ENCODE measurements at regions not wholly inside any gene's neighbourhood (a gene's known extent, or its start where the extent isn't known, plus 50 kb on each side); places are given as distances from the start of the nearest gene placed in this dataset.

DNA sequence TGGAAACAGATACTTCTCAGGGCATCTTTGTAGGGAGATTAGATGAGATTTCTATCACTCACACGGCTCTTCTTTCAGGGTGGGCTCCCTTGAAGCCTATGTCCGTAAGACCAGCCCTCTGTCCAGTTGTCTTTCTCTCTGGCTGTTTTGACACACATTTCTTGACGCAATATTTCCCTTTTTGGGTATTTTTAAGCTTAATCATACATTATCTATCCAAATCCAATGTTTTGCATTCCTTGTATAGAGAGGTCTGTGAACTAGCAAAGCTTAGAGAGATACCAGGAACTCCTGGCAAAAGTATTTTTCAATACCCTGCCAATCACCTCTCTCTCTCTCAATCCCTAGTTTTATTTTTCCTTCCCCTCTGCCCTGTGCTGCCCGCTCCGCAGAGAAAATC, 79.3 kb downstream of the EOMES start:
- H3K27ac ChIP-seq (ENCODE audit: low read depth in 1 of 2, low read length in 1 of 2): no peak overlapping the region
- ATAC-seq (ENCODE audit: insufficient read depth, low FRiP score): no peak
- no peak overlapping the region for H3K4me3 ChIP-seq
- no peak for DNase-seq
- 91 to 95% methylated on average over 5 of the region's 5 CpGs for WGBS, 2 donors
- no peaks in the 10 kb centered on the region for H3K9me3 ChIP-seq (ENCODE audit: control insufficient read depth in 4 of 4, insufficient read depth in 3 of 4, low read length in 3 of 4)
- H3K4me1 ChIP-seq (ENCODE audit: control insufficient read depth in 5 of 5, insufficient read depth in 5 of 5, low read length in 5 of 5): peaks cover 0 to 8% (median 0%) of the 10 kb centered on the region in 5 donors
- H3K9ac ChIP-seq (ENCODE audit: insufficient read depth in 1 of 2, low read length in 2 of 2): no peak overlapping the region
- no peaks in the 10 kb centered on the region for H3K27me3 ChIP-seq (ENCODE audit: control insufficient read depth in 3 of 3, insufficient read depth in 3 of 3, low read length in 2 of 3)
- no peaks in the 10 kb centered on the region for H3K36me3 ChIP-seq (ENCODE audit: control insufficient read depth in 4 of 4, insufficient read depth in 4 of 4, low read length in 4 of 4)
- TF ChIP-seq, protein P1, sequence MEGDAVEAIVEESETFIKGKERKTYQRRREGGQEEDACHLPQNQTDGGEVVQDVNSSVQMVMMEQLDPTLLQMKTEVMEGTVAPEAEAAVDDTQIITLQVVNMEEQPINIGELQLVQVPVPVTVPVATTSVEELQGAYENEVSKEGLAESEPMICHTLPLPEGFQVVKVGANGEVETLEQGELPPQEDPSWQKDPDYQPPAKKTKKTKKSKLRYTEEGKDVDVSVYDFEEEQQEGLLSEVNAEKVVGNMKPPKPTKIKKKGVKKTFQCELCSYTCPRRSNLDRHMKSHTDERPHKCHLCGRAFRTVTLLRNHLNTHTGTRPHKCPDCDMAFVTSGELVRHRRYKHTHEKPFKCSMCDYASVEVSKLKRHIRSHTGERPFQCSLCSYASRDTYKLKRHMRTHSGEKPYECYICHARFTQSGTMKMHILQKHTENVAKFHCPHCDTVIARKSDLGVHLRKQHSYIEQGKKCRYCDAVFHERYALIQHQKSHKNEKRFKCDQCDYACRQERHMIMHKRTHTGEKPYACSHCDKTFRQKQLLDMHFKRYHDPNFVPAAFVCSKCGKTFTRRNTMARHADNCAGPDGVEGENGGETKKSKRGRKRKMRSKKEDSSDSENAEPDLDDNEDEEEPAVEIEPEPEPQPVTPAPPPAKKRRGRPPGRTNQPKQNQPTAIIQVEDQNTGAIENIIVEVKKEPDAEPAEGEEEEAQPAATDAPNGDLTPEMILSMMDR (IDR thresholded peaks at IDR 0.05; ENCODE audit: control extremely low read depth, extremely low read depth): no peak

DNA sequence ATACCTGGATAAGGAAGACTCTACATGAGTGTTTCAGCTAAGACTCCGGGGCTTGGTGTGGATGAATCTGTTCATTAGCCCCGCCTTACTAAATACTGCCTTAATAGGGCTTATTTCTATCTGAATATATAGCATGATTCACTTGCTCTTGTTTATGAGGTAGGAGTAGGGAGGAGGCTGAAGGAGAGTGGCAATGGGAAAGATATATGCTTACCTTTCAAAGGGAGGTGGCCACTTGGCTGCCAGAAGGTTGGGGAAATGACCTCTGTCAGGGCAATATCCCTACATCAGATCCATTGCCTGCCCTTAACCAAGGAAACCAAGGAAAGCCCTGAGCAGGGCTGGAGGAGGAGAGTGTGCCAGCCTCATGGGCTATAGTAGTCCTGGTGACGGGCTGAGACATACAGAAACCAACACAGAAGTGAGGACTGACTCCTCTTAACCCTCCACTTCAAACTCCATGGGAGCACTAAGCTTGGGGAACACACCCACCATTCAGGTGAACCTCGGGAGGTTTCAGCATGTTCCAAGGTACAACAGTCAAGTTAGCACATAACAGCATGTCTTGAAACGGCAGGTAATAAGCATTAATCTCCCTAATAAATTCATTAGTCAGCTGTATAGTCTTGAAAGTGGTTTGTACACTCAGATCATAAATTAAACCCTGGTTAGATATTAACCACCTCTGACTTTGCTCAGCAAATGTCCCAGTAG, 80.1 kb downstream of the EOMES start:
- no peaks in the 10 kb centered on the region for H3K9me3 ChIP-seq (ENCODE audit: control insufficient read depth in 4 of 4, insufficient read depth in 3 of 4, low read length in 3 of 4)
- no peak overlapping the region for H3K9ac ChIP-seq (ENCODE audit: insufficient read depth in 1 of 2, low read length in 2 of 2)
- TF ChIP-seq, protein P1 (IDR thresholded peaks at IDR 0.05; ENCODE audit: control extremely low read depth, extremely low read depth): no peak
- ATAC-seq (ENCODE audit: insufficient read depth, low FRiP score) (peak; percentile 15), DNase-seq (peak in 1 of 3 donors; percentile 17)
- 81 to 90% methylated on average over 5 of the region's 5 CpGs for WGBS, 2 donors
- H3K4me1 ChIP-seq (ENCODE audit: control insufficient read depth in 5 of 5, insufficient read depth in 5 of 5, low read length in 5 of 5): peaks cover 0 to 8% (median 0%) of the 10 kb centered on the region in 5 donors
- H3K27me3 ChIP-seq (ENCODE audit: control insufficient read depth in 3 of 3, insufficient read depth in 3 of 3, low read length in 2 of 3): no peaks in the 10 kb centered on the region
- H3K4me3 ChIP-seq: no peak overlapping the region
- H3K36me3 ChIP-seq (ENCODE audit: control insufficient read depth in 4 of 4, insufficient read depth in 4 of 4, low read length in 4 of 4): no peaks in the 10 kb centered on the region
- H3K27ac ChIP-seq (ENCODE audit: low read depth in 1 of 2, low read length in 1 of 2): no peak overlapping the region

GRCh38 chr3:27641271-27641800, 80.8 kb downstream of the EOMES start:
- H3K36me3 ChIP-seq (ENCODE audit: control insufficient read depth in 4 of 4, insufficient read depth in 4 of 4, low read length in 4 of 4): no peaks in the 10 kb centered on the region
- ATAC-seq (ENCODE audit: insufficient read depth, low FRiP score): no peak
- no peak overlapping the region for H3K27ac ChIP-seq (ENCODE audit: low read depth in 1 of 2, low read length in 1 of 2)
- WGBS, 2 donors: 78 to 86% methylated on average over 1 of the region's 1 CpG
- H3K9ac ChIP-seq (ENCODE audit: insufficient read depth in 1 of 2, low read length in 2 of 2): no peak overlapping the region
- peaks cover 0 to 8% (median 0%) of the 10 kb centered on the region in 5 donors for H3K4me1 ChIP-seq (ENCODE audit: control insufficient read depth in 5 of 5, insufficient read depth in 5 of 5, low read length in 5 of 5)
- H3K4me3 ChIP-seq: no peak overlapping the region
- H3K27me3 ChIP-seq (ENCODE audit: control insufficient read depth in 3 of 3, insufficient read depth in 3 of 3, low read length in 2 of 3): no peaks in the 10 kb centered on the region
- peak in 1 of 3 donors; percentile 43 for DNase-seq
- no peaks in the 10 kb centered on the region for H3K9me3 ChIP-seq (ENCODE audit: control insufficient read depth in 4 of 4, insufficient read depth in 3 of 4, low read length in 3 of 4)
- TF ChIP-seq, protein P1 (IDR thresholded peaks at IDR 0.05; ENCODE audit: control extremely low read depth, extremely low read depth): no peak
